ENCODE measurements at regions not wholly inside any gene's neighbourhood (a gene's known extent, or its start where the extent isn't known, plus 50 kb on each side); places are given as distances from the start of the nearest gene placed in this dataset.

DNA sequence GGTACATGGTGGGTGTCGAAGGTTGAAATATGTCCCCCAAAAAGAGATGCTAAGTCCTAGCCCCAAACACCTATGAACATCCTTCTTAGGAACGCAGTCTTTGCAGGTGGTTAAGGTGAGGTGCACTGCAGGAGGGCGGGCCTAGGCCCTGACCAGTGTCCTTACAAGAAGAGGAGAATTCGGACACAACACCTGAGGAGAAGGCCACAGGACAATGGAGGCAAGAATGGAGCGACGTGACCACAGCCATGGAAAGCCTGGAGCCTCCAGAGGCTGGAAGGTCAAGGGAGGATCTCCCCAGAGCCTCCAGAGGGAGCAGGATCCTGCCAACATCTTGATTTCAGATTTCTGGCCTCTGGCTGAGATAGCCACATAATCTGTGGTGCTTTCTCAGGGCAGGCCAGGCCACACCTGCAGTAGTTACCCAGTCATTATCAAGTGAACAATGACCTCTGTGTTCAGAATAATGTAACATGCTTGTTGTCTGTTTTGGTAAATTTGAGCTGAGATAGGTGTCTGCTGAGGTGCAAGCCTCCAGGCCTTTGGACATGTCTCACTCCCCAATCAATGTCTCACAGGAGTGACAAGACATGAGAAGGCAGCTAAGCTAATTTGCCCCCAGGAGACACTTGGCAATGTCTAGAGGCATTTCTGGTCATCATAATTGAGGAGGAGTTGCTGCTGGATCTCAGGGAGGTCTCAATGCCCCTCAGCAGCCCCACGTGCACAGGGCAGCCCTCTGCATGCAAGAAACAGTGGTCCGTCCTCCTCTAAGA lies 498.9 kb downstream of the BRD1 start:
- no peak overlapping the region for H3K27ac ChIP-seq
- no peak for TF ChIP-seq ZFX (IDR thresholded peaks at IDR 0.05; ENCODE audit: borderline replicate concordance)
- TF ChIP-seq, protein P1, sequence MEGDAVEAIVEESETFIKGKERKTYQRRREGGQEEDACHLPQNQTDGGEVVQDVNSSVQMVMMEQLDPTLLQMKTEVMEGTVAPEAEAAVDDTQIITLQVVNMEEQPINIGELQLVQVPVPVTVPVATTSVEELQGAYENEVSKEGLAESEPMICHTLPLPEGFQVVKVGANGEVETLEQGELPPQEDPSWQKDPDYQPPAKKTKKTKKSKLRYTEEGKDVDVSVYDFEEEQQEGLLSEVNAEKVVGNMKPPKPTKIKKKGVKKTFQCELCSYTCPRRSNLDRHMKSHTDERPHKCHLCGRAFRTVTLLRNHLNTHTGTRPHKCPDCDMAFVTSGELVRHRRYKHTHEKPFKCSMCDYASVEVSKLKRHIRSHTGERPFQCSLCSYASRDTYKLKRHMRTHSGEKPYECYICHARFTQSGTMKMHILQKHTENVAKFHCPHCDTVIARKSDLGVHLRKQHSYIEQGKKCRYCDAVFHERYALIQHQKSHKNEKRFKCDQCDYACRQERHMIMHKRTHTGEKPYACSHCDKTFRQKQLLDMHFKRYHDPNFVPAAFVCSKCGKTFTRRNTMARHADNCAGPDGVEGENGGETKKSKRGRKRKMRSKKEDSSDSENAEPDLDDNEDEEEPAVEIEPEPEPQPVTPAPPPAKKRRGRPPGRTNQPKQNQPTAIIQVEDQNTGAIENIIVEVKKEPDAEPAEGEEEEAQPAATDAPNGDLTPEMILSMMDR (IDR thresholded peaks at IDR 0.05): no peak

DNA sequence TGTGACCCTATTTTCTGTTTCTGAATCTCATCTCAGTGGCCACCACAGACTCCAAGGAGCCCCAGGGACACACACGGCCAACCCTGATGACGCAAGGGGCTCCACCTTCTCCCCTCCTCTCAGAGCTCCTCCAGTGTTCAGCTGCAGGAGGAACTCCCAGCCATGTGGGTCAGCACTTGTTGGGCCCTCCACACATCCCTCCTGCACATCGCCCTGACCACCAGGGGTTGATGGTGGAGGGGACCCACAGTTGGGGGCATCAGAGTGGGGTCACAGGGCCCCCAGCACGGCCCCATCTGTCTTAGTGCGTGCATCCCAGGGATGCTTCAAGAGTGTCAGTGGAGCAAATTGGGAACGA lies 499.6 kb downstream of the BRD1 start:
- TF ChIP-seq, protein P1 (IDR thresholded peaks at IDR 0.05): no peak
- no peak for TF ChIP-seq ZFX (IDR thresholded peaks at IDR 0.05; ENCODE audit: borderline replicate concordance)
- no peak overlapping the region for H3K27ac ChIP-seq

DNA sequence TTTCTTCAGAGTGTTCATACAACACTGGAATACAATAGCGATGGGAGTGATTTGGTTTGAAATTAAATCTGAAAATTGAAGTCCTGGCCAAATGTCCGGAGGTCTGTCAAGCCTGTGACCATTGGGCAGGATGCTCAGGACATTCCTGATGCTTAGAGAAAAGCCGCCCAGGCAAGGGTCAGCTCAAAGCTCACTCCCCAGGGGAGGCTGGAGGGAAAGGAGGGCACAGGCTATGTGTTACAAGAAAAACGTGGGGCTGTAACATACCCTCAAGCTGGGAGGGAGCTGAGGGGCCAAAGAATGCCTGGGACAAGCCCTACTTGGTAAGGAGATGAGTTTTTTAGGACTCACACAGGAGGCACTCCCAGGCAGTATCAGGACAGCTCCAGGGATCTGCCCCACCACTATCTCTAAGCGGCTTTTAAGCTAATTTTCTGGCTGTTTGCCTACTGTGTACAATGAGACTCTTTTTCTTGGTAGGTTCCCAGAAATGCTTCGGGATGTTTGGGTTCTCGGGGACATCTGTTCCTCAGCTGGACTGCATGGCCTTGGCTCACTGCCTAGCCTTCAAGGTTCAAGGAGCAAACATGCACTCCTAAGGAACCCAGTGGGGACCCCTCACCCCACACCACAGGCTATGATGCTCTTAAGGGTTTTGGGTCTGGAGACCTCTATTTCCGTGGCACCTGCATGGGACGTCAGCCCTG lies 500.1 kb downstream of the BRD1 start:
- no peak for TF ChIP-seq ZFX (IDR thresholded peaks at IDR 0.05; ENCODE audit: borderline replicate concordance)
- TF ChIP-seq, protein P1 (IDR thresholded peaks at IDR 0.05): no peak
- no peak overlapping the region for H3K27ac ChIP-seq

DNA sequence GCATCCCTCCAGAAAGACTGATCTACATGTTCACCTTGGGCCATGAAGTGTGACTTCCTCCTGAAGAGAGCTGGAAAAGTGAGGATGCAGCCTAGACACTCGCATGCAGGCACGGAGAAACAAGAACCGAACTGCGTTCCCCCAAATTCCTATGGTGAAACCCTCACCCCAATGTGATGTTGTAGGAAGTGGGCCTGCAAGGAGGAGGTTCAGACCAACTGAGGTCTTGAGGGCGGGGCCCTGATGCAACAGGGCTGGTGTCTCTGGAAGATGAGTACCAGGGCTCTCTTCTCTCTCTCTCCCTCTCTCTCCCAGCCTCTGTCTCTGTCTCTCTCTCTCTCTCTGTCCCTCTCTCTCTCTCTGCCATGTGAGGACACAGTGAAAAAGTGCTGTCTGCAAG lies 501.1 kb downstream of the BRD1 start:
- TF ChIP-seq, protein P1 (IDR thresholded peaks at IDR 0.05): no peak
- TF ChIP-seq ZFX (IDR thresholded peaks at IDR 0.05; ENCODE audit: borderline replicate concordance): no peak
- no peak overlapping the region for H3K27ac ChIP-seq

DNA sequence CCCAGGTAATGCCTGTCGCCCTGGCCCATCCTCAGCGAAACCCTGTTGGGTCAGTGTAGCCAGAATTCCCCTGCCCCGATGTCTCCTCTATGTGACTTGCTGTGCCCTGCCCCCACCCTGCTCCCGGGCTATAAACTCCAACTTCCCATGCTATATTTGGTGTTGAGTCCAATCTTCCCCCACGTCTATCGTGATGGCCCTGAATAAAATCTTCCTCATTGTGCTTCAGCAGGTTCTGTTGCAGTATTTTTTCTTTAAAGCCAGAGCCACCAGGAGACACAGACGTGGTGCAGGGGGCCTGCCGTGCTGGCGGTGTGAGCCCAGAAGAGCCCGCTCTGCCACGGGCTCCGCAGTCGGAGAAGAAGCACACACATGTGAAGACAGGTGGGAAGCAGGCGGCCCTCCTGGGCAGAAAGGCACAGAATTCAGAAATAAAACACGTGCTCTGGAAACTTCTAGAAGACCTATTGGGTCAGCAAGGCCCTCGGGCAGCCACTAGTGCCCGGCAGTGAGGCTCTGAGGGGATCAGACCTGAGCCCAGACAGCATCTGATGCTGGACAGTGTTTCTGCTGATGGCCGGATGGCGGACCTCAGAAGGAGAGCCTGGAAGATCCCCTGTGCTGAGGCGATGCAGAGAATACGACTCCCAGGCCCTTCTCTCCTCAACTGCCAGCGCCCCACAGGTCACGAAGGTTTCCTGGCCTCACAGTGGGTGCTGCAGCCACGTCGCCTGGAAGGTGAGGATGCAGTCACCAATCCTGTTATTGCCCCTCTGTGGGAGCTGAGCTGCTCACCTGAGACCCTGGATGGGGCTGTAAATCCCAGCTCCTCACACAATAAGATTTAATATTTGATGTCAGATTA lies 501.9 kb downstream of the BRD1 start:
- no peak for TF ChIP-seq ZFX (IDR thresholded peaks at IDR 0.05; ENCODE audit: borderline replicate concordance)
- TF ChIP-seq, protein P1 (IDR thresholded peaks at IDR 0.05): no peak
- no peak overlapping the region for H3K27ac ChIP-seq

DNA sequence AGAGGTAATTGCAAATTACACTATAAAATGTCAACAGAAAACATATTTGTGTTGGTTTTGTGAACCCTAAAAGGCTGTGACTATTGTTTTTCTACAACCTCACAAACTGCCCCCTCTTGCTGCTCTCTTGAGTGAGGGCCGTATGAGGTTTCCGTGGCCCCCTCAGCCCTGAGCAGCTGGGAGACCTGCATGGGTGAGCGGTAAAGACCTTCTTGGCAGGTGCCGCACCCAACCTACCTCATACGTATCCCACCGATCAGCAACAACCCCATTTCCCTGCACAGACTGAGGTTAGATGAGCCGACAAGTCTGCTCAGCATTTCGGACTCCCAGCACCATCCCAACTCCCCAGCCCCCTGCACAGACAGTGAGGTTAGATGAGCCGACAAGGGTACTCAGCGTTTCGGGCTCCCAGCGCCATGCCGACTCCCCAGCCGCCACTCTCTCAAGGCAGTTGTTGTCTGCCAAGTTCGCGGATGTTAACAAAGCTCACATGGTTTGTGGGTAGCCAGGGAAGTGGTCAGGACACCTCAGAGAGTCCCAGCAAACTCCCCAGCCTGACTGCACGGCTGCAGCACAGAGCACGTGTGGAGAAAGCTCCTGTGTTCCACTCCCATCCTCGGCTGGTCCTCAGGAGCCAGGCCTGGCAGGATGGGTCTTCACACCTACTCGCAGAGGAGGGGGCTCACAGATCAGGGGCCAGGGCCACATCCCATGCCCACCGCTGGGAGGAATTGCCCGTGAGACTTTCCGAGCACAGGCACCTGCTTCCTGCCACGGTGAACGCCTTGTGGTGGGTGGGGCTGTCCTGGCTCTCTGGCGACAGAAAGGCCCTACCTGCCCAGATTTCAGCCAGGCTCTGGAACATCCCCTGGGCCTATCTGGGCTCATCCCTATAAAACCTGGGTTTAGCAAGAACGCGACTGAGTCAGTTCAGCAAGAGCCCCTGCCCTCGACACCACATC lies 502.9 kb downstream of the BRD1 start:
- no peak for TF ChIP-seq ZFX (IDR thresholded peaks at IDR 0.05; ENCODE audit: borderline replicate concordance)
- TF ChIP-seq, protein P1 (IDR thresholded peaks at IDR 0.05): no peak
- no peak overlapping the region for H3K27ac ChIP-seq
